ENCODE measurements at regions not wholly inside any gene's neighbourhood (a gene's known extent, or its start where the extent isn't known, plus 50 kb on each side); places are given as distances from the start of the nearest gene placed in this dataset.

DNA sequence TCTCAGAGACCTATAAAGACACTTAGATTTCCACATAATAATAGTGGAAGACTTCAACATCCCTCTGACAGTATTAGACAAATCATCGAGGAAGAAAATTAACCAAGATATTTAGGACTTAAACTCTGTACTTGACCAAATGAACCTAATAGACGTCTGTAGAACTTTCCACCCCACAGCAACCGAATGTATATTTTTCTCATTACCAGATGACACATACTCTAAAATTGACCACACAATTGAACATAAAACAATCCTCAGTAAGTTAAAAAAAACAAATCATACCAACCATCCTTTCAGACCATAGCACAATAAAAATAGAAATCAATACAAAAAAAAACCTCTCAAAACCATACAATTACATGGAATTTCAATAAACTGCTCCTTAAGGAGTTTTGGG lies 201.0 kb downstream of the POSTN start:
- no peaks in the 10 kb centered on the region for H3K4me1 ChIP-seq
- peaks cover 0 to 4% of the 10 kb centered on the region in 2 donors for H3K9me3 ChIP-seq
- DNase-seq (ENCODE audit: low spot score in 2 of 2) = no peak
- H3K4me3 ChIP-seq = no peak overlapping the region
- TF ChIP-seq, protein P1, sequence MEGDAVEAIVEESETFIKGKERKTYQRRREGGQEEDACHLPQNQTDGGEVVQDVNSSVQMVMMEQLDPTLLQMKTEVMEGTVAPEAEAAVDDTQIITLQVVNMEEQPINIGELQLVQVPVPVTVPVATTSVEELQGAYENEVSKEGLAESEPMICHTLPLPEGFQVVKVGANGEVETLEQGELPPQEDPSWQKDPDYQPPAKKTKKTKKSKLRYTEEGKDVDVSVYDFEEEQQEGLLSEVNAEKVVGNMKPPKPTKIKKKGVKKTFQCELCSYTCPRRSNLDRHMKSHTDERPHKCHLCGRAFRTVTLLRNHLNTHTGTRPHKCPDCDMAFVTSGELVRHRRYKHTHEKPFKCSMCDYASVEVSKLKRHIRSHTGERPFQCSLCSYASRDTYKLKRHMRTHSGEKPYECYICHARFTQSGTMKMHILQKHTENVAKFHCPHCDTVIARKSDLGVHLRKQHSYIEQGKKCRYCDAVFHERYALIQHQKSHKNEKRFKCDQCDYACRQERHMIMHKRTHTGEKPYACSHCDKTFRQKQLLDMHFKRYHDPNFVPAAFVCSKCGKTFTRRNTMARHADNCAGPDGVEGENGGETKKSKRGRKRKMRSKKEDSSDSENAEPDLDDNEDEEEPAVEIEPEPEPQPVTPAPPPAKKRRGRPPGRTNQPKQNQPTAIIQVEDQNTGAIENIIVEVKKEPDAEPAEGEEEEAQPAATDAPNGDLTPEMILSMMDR (IDR thresholded peaks at IDR 0.05) = no peak
- intact Hi-C loops (cut with DNase I) = no loop called here
- H3K36me3 ChIP-seq = no peaks in the 10 kb centered on the region
- no peak overlapping the region for H3K27ac ChIP-seq
- no peaks in the 10 kb centered on the region for H3K27me3 ChIP-seq

- intact Hi-C loops (cut with DNase I) = no loop called here
- Histone ChIP-seq H3K36me3 (no peaks in the 10 kb centered on the region), H3K9me3 (peaks cover 0 to 4% of the 10 kb centered on the region in 2 donors), H3K27ac (no peak overlapping the region), H3K4me3 (no peak overlapping the region), H3K4me1 (no peaks in the 10 kb centered on the region), H3K27me3 (no peaks in the 10 kb centered on the region)
- TF ChIP-seq, protein P1 (IDR thresholded peaks at IDR 0.05) = no peak
- DNase-seq (ENCODE audit: low spot score in 2 of 2) = no peak
Observed at GRCh38 chr13:37395544-37395943, 203.0 kb downstream of the POSTN start.

DNA sequence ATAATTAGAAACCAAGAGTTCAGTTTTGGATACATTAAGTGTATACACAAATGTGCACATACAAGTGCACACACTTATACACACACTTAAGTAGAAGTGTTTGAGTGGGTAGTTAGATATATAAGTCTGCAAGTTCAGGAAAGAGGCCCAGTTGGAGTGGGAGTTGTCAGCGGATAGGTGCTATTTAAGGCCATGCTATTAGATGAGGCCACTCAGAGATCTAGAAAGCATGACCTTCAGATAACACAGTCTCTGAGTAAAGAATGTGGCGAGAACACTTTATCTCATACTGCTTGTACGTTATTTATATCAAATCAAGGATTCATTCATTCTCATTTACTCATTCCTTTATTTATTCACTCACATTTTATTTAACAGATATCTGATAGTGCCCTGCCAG lies 206.2 kb downstream of the POSTN start:
- Histone ChIP-seq H3K4me3 (no peak overlapping the region), H3K27ac (no peak overlapping the region), H3K9me3 (no peaks in the 10 kb centered on the region), H3K4me1 (no peaks in the 10 kb centered on the region), H3K27me3 (no peaks in the 10 kb centered on the region), H3K36me3 (no peaks in the 10 kb centered on the region)
- TF ChIP-seq, protein P1 (IDR thresholded peaks at IDR 0.05) = no peak
- no peak for DNase-seq (ENCODE audit: low spot score in 2 of 2)
- intact Hi-C loops (cut with DNase I) = no loop called here

DNA sequence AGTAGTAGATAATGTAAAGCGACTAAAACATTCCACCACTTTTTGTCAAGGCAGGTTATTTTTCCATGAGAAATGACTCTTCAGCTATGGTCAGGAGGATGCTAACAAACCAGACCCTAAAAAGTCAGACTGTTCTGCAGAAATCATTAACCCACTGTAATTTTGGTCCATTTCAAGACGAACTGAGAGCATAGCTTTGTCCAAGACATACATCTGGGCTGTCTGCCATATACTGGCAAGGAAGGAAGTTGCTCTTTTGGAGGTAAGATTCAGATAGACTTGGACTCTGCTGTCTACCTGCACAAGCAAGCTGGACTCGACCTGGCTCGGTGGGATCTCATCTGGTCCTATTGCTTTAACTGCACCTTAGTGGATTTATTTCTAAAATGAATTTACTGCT lies 207.8 kb downstream of the POSTN start:
- intact Hi-C loops (cut with DNase I) = no loop called here
- Histone ChIP-seq H3K9me3 (no peaks in the 10 kb centered on the region), H3K27me3 (no peaks in the 10 kb centered on the region), H3K4me3 (no peak overlapping the region), H3K4me1 (no peaks in the 10 kb centered on the region), H3K27ac (no peak overlapping the region), H3K36me3 (no peaks in the 10 kb centered on the region)
- DNase-seq (ENCODE audit: low spot score in 2 of 2) = no peak
- TF ChIP-seq, protein P1 (IDR thresholded peaks at IDR 0.05) = no peak

DNA sequence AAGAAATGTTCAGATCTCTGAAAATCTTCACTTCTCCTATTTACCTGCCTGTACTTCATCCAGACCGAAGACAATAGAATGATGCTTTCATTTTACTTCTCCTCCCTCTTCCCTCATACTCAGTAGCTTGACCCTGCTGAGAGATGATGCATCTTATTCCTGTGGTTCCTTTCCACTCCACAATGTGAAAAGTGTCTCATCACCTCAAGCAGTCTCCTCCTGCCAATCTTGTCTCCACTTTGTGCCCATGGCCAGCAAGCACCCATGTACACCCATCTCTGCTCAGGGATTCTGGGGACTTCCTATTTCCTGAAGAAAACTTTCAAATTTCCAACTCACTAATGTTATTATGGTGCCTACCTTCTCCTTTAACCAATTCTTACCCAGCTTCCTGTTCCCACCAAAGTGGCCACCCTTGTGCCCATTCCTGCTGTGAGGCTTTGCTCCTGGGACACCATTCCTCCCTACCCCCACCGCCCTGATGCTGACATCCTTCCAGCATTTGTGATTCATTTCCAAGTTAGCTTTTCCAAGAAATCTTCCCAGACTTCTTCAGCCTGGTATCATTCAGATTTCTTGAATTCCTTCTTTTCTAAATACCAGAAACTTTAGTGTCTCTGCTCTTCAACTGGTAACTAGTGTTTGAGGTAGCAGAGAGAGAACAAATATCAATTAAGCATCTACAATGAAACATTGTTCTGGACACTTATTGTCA lies 212.5 kb downstream of the POSTN start:
- H3K4me3 ChIP-seq = no peak overlapping the region
- H3K27ac ChIP-seq = no peak overlapping the region
- H3K4me1 ChIP-seq = peaks cover 0 to 7% of the 10 kb centered on the region in 2 donors
- H3K36me3 ChIP-seq = no peaks in the 10 kb centered on the region
- H3K27me3 ChIP-seq = no peaks in the 10 kb centered on the region
- H3K9me3 ChIP-seq = no peaks in the 10 kb centered on the region
- intact Hi-C loops (cut with DNase I) = no loop called here
- TF ChIP-seq, protein P1 (IDR thresholded peaks at IDR 0.05) = no peak
- DNase-seq (ENCODE audit: low spot score in 2 of 2) = no peak

- TF ChIP-seq, protein P1 (IDR thresholded peaks at IDR 0.05) = no peak
- DNase-seq (ENCODE audit: low spot score in 2 of 2) = no peak
- H3K4me3 ChIP-seq = no peak overlapping the region
- H3K4me1 ChIP-seq = peaks cover 0 to 7% of the 10 kb centered on the region in 2 donors
- no peak overlapping the region for H3K27ac ChIP-seq
- H3K36me3 ChIP-seq = no peaks in the 10 kb centered on the region
- no peaks in the 10 kb centered on the region for H3K9me3 ChIP-seq
- intact Hi-C loops (cut with DNase I) = no loop called here
- H3K27me3 ChIP-seq = no peaks in the 10 kb centered on the region
Observed at GRCh38 chr13:37385248-37385647, 213.3 kb downstream of the POSTN start.

All from ascending aorta (tissue), 2 donors.